HL-60 (cell line): ENCODE measurements at regions not wholly inside any gene's neighbourhood (a gene's known extent, or its start where the extent isn't known, plus 50 kb on each side); places are given as distances from the start of the nearest gene placed in this dataset.

ENCODE experiments used
- CTCF ChIP-seq: IDR thresholded peaks from one replicate; pipeline ENCODE4 v1.5.1; 2011; ENCODE audit warnings: low read length, control low read depth, inconsistent platforms; ENCODE audit not compliant: insufficient read depth
- REST ChIP-seq: IDR thresholded peaks from 2 replicates; pipeline ENCODE4 v1.6.1; 2012; ENCODE audit warnings: low read depth; ENCODE audit not compliant: insufficient replicate concordance

- TF ChIP-seq CTCF (no peak), REST (no peak)
Observed at GRCh38 chr4:74610491-74610890, 165.6 kb downstream of the AREG start.
